Hindlimb muscle (tissue), 1 donor: ENCODE measurements at regions not wholly inside any gene's neighbourhood (a gene's known extent, or its start where the extent isn't known, plus 50 kb on each side); places are given as distances from the start of the nearest gene placed in this dataset.
"Not testable (repeated sequence)": the region's sequence is repeated elsewhere in the genome, so short reads cannot be mapped to it uniquely, and the experiment has no call there.

Source experiments
- DNase-seq: peaks from one replicate; pipeline ENCODE4 v3.0.0-alpha.2; 2013

DNA sequence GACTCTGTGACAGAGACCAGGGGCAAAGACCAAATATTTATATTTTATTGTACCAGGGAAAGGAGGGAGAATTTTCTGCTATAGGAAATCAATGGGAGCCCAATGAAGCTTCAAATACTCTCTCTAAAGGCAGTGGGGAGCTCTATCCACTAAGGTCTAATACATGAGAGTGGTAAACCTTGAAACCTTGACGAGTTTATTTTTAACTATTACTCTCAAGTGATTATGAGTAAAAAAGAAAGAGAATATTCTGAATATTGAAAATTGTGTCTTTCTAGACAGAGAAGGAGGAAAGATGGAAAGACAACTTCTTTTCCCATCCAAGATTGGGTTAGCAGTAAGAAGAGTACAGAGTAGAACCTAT lies 1722.1 kb upstream of the SEL1L start:
- DNase-seq, result no peak

DNA sequence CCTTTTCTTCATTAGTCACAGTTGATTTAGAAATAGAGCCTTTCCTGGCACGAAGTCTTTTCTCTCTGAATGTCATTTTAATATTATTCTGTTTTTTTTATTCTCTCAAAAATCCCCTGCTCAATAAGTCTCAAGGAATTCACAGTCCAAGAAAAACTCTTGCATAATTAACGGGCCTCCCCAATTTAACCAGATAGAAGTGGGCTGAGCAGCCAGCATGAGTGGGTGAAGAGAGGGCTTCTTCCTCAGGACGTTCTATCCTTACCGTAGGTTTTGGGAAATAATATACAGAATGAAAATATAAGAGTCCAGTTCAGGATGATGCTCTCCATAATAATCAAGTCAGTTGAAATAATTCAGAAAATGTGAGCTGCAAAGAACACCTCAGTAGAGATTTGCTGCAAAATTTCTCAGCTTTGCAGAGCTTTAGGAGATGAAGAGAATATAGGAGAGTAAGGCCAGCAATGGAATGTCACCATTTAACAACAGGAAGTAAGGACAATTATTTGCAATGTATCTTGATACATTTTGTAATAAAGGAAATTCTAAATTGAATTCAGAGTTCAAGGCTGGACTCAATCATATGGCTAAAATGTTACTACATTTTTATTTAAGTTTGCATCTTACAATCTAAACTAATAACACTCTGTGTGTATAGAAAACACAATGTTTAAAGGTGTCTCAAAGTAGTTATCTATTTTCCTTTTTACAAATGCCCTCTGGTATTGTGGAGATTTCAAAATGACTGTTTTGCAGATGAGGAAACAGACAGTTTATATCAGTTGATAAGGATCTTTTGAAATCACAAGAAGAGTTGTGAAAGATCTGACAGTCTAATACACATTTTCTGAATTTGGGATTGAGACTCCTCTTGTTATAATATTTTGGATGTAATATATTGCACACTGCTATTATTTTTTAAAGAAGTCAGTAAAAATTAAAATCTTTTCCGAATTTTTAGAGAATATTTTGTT lies 1724.1 kb upstream of the SEL1L start:
- no peak for DNase-seq

DNA sequence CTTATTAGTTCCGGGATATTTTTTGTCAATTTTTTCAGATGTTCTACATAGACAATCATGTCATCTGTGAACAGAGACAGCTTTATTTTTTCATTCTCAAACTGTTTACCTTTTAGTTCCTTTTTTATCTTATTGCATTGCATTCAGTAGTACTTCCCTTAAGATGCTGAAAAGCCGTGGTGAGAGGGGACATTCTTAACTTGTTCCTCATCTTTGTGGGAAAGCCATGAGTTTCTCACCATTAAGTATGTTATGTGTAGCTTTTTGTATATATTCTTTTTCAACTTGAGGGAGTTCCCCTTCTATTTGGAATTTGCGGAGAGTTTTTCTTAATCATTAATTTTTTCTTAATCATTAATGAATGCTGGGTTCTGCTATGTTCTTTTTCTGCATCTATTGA lies 1727.1 kb upstream of the SEL1L start:
- no peak for DNase-seq

DNA sequence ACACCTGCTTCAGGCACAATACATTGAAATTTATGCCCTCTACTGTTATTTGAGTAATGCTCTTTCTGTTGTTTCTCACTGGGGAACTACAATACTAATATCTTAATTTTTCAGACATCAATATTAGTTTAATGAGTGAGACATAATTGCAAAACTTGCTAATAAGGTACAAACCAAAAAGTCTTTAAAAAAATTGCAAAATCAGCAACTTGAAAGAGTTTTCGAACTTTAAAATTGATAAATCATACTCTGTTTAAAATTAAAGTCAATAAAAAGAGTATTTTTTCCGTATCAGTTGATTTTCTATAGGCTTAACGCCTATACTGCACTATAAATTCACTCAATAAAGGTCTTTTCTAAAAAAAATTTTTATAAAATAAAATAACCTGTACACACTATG lies 1735.9 kb upstream of the SEL1L start:
- DNase-seq, result no peak

DNA sequence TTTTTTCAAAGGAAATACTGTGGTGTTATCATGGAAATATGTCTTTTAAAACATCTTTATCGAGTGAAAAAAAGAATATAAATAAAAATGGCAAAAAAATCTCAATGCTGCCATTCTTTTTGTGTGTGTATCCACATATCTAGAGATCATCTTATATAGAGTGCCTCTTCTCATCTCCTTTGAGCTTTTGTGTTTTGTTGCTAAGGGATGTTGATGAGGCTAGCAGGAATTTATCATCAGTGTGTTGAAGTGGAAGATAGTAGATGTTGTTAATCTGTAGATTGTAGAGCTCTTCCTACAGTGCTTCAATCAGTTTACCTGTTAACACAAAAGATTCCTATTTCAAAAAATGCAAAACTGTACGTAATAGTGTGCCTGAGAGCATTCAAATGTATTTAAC lies 1738.0 kb upstream of the SEL1L start:
- no peak for DNase-seq

DNA sequence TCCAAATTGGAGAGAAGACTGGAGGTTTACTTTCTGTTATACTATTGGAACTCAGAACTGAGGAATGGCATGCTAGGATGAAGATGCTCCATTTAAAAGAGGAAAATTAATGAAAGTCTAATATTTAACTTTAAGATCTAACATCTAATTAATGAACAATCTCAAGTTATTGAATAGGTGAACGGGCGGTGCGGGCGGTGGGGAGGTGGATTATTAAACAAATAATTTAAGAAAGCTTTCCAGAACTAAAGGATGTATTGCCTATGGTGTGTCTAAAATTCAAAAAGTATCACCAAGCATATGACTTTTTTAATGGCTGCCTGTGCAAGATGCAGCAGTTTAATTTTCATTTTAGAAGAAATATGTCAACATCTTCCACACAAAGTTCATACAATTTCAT lies 1747.1 kb upstream of the SEL1L start:
- no peak for DNase-seq

DNA sequence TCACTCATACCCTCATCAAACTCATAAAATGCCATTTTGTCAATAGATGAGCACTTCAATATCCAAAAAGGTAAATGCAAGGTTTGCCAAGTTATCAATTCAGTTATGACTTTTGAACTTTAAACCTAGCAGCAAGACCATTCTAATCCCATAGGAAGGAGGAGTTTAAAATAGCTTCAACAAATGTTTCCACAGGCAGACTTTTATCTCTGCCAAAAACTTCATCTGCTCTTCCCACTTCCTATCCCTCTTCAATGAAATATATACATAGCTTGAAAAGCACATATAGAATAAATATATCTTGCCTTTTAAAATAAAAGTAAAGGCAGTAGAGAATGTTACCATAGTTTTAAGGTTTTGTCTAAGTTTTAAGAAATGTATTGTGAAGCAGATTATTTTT lies 1749.1 kb upstream of the SEL1L start:
- no peak for DNase-seq

DNA sequence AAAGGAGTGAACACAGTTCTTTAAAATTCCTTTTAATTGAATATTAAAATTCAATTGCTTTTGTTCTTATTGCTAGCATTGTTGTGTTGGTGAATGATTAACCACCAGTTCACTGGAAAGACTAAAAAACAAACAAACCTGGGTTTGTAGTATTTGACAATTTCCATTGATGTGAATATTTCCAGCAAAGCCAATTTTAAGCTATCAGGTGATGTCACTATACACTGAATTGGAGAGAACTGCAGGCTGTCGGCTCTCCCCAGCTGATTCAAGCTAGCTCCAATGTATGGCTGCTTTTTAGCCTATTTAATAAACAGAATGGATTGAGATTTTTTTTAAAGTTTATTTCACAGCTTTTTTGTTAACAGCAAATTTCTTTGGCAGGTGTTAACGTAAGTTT lies 1753.6 kb upstream of the SEL1L start:
- no peak for DNase-seq

DNA sequence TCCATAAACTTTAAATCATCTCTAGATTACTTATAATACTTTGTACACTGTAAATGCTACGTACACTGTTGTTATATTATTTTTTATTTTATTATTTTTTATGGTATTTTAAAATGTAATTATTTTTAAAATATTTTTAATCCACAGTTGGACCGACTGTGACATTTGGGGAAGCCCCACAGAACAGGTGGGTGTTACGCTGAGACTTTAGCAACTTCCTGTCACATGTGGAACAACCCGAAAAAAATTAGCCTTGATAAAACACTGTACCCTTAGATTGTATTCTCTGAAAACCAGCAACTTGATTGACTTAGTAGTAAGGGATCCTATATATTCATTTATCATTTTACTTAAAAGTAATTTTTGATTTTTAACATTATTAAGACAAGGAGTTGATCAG lies 1755.7 kb upstream of the SEL1L start:
- DNase-seq, result no peak

DNA sequence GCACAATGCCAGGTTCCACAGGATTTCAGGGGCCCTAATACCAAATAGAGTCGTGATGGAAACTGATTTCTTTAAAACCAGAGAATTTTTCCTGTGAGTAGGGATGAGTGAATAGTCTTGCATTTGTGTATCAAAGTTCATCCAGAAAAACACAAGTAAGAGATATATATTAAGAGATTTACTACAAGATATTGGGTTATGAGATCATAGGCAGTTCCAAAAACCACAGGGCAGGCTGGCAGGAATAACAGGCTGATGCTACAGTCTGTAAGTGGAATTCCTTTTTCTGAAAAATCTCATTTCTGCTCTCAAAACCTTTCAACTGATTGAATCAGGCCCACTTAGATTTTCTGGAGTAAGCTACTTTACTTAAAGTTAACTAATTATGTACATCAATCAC lies 1756.2 kb upstream of the SEL1L start:
- no peak for DNase-seq

DNA sequence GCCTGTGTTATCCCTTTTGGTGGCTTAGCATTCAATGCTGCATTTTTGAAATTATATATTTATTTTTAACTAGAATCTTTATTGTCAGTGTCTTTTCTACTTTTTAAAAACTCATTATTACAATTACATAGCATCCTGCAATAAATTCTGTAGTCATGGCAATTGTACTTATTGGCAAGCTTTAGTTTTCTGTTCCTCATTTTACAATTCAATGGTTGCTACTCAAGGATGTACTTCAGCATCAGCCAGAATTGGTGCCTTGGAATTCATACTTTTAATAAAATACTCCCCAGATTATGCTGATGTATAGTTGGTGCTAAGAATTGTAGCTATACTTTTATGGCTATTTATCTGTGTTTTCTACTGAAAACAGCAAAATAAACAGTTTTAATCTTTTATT lies 1756.8 kb upstream of the SEL1L start:
- DNase-seq, result no peak

DNA sequence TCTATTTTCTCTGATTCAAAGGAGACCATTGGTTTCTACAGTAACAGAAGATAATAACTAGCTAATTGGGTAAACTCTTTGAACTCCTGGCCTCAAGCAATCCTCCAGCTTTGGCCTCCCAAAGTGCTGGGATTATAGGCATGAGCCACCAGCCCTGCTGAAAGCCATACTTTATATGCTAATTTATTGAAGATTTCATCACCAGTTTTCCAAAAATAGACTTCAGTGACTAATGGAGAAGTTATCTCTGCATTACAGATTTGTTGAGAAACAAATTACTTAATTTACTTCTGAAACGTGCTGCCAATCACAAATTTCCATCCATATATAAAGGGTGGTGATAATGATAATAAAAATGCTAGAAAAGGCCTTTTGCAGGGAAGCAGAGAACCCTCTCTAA lies 1758.1 kb upstream of the SEL1L start:
- no peak for DNase-seq

DNA sequence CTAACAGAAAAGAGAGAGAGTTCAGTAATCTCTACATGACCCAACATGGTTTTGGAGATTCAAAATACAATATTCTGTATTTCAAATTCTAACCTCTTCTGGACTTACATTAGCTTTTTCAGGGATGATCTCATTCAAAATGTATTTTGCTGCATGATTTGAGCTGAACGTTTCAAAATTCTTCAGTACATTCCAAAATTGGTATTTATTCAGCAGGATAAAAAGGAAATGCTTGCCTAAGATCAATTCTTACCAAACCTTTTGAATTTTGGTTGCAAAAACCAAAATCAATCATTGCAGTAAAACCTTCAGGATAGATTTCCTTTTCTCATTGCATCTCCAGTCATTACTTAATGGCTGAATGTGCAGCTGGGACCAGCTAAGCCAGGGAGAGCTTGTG lies 1761.3 kb upstream of the SEL1L start:
- DNase-seq, result no peak

DNA sequence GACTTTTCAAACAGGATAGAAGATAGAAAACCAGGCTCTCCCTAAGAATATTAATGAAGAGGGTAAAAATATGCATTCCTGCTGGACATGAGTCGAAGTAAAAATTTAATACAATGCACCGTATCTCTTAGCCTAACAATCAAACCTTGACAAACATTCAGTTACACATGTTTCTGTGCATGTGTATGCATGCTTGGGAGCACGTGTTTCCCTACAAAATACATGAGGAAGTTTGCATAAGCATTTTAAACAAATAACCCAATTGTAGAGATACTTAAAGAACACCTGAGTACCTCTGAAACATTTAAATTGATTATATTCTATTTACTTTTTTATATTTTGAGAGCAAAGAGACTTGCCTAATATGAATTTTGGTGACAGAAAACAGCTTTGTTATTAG lies 1763.7 kb upstream of the SEL1L start:
- DNase-seq, result no peak

DNA sequence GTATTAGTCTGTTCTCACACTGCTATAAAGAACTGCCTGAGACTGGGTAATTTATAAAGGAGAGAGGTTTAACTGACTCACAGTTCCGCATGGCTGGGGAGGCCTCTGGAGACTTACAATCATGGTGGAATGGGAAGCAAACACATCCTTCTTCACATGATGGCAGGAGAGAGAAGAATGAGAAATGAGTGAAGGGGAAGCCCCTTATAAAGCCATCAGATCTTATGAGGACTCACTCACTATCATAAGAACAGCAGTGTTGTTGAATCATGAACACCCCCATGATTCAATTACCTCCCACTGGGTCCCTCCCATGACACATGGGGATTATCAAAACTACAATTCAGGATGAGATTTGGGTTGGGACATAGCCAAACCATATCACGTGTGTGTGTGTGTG lies 1764.4 kb upstream of the SEL1L start:
- DNase-seq, result not testable (repeated sequence)

DNA sequence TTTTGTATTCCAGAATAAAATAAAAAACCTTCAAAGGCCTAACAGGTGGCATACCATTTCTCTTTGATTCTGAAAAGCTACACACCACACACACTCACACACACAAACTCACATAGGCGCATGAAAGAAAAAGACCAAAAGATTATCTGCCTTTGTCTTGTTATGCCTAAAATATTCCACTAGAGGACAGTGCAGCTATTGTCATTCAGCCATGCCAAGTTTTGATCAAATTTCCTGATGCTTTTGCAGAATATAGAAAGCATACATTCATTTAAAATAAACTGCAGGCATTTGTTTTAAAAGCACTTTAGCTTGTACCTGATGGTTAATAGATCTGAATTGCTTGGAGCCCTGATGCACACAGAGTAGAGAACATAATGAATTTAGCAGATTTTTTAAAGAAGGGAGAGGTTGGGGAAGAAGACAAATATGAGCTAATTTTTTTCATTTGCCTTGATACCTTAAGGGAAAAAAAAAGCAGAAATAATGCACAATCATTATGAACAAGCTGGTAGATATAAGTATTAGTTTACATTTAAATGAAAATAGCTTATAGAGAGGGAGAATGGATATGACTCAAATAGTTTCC lies 1766.9 kb upstream of the SEL1L start:
- DNase-seq, result peak; percentile 49

DNA sequence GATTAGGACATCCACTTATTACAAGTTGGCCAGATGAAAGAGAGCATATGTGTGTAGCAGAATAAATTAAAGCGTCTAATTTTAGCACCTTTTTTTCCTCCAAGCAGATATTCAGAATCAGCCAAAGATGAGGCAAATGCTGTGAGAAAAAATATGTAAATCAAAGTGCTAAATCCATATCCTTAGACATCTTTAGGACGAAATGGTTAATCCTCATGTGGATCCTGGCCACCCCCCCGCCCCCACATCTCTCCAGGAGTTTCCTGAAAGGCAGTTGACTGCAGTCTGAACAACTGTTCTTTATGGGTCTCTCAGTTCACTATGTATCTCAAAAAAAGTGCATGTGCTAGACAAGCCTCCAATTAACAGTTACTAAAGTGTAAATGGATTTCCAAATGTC lies 1768.1 kb upstream of the SEL1L start:
- no peak for DNase-seq

DNA sequence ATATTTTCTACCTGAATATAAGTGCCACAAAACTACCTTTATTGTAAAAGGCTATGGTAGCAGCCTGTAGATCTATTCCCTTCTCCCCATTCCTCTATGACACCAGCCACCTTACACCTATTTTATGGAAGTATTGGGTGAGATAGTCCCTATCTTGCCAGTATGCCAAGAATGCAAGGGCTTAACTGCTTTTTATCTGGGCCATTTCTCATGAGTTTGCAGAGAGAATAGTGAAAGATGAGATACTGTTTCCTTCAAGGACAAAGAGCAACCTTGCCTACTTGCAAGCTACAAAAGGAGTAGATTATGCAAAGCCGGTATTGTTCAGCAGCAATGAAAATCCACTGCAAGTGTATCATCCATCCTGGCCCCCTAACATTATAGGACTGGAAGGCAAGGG lies 1775.6 kb upstream of the SEL1L start:
- DNase-seq, result no peak

DNA sequence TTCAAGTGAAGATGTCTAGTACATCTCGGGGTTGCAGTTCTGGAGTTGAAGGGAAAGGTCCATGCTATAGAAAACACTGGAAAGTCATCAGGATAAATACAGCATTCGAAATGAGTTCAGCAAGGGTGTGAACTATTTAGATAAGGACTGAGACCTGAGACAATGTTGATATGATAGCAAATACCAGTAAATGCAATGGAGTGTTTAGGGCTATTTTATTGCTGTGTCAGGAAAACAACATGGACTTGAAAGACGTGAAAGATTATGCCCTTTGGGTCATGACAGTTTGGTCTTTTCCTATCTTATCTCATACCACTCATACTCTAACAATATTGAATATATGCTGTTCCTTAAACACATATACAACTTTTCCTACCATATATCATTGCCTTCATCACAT lies 1776.2 kb upstream of the SEL1L start:
- no peak for DNase-seq

DNA sequence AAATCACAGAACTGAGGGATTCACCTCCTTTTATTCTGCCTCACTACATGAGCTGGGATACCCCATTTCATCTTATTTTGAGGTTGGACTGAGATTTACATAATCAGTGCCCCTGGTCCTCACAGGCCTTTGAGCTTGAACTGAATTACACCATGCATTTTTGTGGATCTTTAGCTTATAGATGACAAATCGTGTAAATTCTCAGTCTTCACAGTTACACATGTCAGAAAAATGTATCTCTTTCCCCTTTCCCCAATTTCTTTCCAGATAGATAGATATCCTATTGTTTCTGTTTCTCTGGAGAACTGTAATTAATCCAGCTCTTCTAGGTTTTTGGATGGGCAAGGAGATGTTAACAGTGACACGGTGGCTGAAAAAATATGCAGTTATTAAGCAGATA lies 1778.9 kb upstream of the SEL1L start:
- DNase-seq, result no peak

DNA sequence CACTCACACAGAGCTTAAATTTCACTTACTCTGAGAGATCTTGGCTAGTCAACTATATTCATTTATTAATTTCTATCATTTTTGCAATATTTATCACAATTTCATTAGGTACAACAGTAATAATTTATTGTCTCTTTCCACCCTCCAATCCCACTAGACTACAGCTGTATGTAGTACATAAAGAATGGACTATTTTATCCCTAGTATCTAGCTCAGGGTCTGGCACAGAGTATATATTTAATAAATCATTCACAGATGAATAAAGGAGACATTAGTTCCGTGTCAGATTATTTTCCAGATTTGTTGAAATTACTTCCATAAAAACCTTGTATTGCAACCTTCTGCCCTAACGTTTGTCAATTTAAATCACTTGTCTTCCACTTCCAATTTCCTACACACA lies 1781.1 kb upstream of the SEL1L start:
- DNase-seq, result no peak

DNA sequence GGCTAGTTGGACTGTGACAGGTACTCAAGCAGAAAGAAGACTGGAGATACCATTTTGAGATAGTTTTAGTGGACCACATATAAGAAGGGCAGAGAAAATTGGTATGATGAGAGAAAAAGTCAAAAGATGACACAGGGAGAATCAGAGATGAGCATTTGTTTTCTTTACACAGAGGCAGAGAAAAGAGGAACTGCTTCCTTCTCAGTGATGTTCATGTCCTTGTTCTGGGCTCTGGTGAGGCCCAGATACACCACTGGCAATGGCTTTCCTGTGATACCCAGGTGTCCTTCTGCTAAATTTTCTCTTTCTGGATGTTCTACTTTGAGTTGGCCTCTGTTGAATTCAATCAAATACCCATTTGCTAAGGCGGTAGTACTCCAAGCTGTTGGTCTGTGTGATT lies 1782.7 kb upstream of the SEL1L start:
- DNase-seq, result no peak

DNA sequence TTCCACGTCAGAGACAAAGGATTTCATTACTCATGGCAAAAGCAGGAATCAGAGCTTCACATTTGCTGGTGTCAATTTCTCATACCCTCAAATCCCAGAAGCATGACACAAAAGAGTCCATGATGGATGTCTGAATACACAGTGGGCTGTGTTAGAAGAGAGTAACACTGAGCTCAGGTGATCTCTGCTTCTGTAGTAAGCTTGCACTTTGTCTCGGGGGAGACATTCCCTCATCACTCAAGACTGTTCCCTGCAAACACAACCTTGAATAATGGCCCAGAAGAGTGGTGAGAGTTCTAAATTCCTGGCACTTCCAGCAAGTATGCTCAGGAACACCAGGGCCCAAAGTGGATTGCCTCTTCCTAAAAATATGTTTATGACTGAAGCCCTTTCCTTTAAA lies 1787.2 kb upstream of the SEL1L start:
- no peak for DNase-seq

DNA sequence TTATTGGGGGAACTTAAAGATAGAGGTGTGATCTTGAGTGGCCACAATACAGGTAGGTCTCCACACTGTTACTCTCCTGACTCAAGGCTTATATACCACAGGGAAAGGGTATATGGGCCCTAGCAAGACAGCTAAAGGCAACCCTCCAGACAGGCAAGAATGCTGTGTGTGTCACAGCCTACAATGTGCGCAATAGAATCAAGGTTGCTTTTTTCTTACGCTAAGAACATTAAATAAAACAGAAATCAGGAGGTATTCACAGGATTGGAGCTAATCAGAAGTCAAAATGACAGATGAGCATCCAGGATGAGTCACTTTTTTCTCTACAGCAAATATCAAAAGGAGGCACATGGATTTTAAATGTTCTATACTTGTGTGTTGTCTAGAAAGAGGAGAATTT lies 1797.9 kb upstream of the SEL1L start:
- no peak for DNase-seq

DNA sequence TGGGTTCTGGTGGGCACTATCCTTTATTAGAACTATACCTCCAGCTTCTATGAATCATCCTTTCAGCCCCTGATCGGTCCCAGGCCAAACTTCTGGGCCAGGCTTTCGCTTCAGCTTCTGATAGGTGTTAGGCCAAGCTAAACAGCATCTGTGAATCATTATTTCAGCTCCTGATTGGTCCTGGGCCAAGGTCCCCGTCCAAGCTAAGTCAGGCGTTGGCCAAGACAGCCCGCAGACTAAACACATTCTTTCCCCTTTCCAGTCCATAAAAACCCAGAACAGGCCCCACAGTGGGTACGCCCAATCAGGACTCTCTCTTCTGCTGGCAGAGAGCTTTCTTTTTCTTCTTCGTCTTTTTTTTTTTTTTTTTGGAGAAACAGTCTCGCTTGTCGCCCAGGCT lies 1808.9 kb upstream of the SEL1L start:
- DNase-seq, result peak; percentile 3
